Calu3 (cell line): ENCODE measurements at regions not wholly inside any gene's neighbourhood (a gene's known extent, or its start where the extent isn't known, plus 50 kb on each side); places are given as distances from the start of the nearest gene placed in this dataset.

Source experiments
- BruUV-seq: library from RNA; stranded (reverse); fragments of 400-500 nt; replicated peaks from 2 replicates; lab custom pipeline; 2021; lab: Mats Ljungman, UMichigan
- CTCF ChIA-PET: fragments of 300-600 bp; sonication (Branson Sonifier 250); formaldehyde crosslinking; loops from one replicate; lab custom pipeline; 2022; ENCODE audit warnings: antibody characterized with exemption; lab: Charles Lee
- DNase-seq: peaks from one replicate; pipeline ENCODE4 v3.0.0; 2022
- H3K27ac Mint-ChIP-seq: one replicate; pipeline ENCODE4 v1.8.0; 2022; ENCODE audit warnings: mixed read lengths; ENCODE audit not compliant: unreplicated experiment
- H3K27me3 Mint-ChIP-seq: one replicate; pipeline ENCODE4 v1.8.0; 2022; ENCODE audit warnings: mixed read lengths; ENCODE audit not compliant: unreplicated experiment
- H3K36me3 Mint-ChIP-seq: one replicate; pipeline ENCODE4 v1.8.0; 2022; ENCODE audit warnings: mild to moderate bottlenecking, moderate library complexity, mixed read lengths; ENCODE audit not compliant: insufficient read depth, unreplicated experiment
- H3K4me1 Mint-ChIP-seq: one replicate; pipeline ENCODE4 v1.8.0; 2022; ENCODE audit warnings: mild to moderate bottlenecking, low read depth, mixed read lengths; ENCODE audit not compliant: unreplicated experiment
- H3K4me3 Mint-ChIP-seq: one replicate; pipeline ENCODE4 v1.8.0; 2022; ENCODE audit warnings: mild to moderate bottlenecking, low read depth, moderate library complexity, mixed read lengths; ENCODE audit not compliant: unreplicated experiment
- H3K9me3 Mint-ChIP-seq: one replicate; pipeline ENCODE4 v1.8.0; 2022; ENCODE audit warnings: low read depth, mixed read lengths; ENCODE audit not compliant: unreplicated experiment
- intact Hi-C: fragments of 100-400 bp; cut with micrococcal nuclease; formaldehyde crosslinking; loops from one replicate; pipeline ENCODE4 v1.10.0; 2022; ENCODE audit not compliant: unreplicated experiment
- TF ChIP-seq, protein P1 (sequence below): fragments of 200-600 bp; IDR thresholded peaks from one replicate; pipeline ENCODE4 v1.8.0; 2022; ENCODE audit warnings: antibody characterized with exemption; ENCODE audit not compliant: unreplicated experiment

GRCh38 chr12:70106347-70106746 is 136.9 kb upstream of the CNOT2 start:
- TF ChIP-seq, protein P1, sequence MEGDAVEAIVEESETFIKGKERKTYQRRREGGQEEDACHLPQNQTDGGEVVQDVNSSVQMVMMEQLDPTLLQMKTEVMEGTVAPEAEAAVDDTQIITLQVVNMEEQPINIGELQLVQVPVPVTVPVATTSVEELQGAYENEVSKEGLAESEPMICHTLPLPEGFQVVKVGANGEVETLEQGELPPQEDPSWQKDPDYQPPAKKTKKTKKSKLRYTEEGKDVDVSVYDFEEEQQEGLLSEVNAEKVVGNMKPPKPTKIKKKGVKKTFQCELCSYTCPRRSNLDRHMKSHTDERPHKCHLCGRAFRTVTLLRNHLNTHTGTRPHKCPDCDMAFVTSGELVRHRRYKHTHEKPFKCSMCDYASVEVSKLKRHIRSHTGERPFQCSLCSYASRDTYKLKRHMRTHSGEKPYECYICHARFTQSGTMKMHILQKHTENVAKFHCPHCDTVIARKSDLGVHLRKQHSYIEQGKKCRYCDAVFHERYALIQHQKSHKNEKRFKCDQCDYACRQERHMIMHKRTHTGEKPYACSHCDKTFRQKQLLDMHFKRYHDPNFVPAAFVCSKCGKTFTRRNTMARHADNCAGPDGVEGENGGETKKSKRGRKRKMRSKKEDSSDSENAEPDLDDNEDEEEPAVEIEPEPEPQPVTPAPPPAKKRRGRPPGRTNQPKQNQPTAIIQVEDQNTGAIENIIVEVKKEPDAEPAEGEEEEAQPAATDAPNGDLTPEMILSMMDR, result no peak
- Mint-ChIP-seq H3K4me1 (no peaks in the 10 kb centered on the region), H3K4me3 (no peak overlapping the region), H3K27ac (no peak overlapping the region), H3K9me3 (peaks cover 2% of the 10 kb centered on the region), H3K27me3 (no peaks in the 10 kb centered on the region), H3K36me3 (no peaks in the 10 kb centered on the region)
- CTCF ChIA-PET, result no interaction called here
- no peak for DNase-seq
- intact Hi-C loops, result no loop called here
- BruUV-seq, result no TSS peak

- H3K27ac Mint-ChIP-seq, result no peak overlapping the region
- no peak for DNase-seq
- no peaks in the 10 kb centered on the region for H3K36me3 Mint-ChIP-seq
- TF ChIP-seq, protein P1, result no peak
- peaks cover 7% of the 10 kb centered on the region for H3K9me3 Mint-ChIP-seq
- intact Hi-C loops, result no loop called here
- no TSS peak for BruUV-seq
- H3K4me1 Mint-ChIP-seq, result no peaks in the 10 kb centered on the region
- no peaks in the 10 kb centered on the region for H3K27me3 Mint-ChIP-seq
- CTCF ChIA-PET, result no interaction called here
- no peak overlapping the region for H3K4me3 Mint-ChIP-seq
Observed at GRCh38 chr12:70110085-70110484, 133.1 kb upstream of the CNOT2 start.

DNA sequence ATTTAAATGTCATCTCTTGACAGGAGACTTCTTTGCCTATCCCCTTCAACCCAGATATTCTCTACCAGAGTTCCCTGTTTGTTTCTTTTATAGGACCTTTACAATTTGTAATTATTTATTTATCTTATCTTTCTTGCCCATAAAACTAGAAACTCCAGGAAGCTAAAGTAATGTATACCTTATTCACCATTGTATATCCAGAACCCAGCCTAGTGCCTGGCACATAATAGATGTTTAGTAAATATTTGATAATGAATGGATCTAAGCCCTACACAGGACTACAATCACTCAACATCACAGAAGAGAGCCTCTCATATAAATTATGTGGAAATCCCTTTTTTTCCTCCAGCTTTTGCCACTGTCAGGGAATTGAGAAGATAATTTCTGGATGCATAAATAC is 125.6 kb upstream of the CNOT2 start:
- CTCF ChIA-PET, result no interaction called here
- intact Hi-C loops, result no loop called here
- Mint-ChIP-seq H3K4me1 (peaks cover 11% of the 10 kb centered on the region), H3K36me3 (no peaks in the 10 kb centered on the region), H3K27me3 (no peaks in the 10 kb centered on the region), H3K9me3 (peaks cover 1% of the 10 kb centered on the region), H3K27ac (no peak overlapping the region), H3K4me3 (no peak overlapping the region)
- DNase-seq, result no peak
- TF ChIP-seq, protein P1, result no peak
- no TSS peak for BruUV-seq

GRCh38 chr12:70120970-70121369 is 122.3 kb upstream of the CNOT2 start:
- Mint-ChIP-seq H3K9me3 (no peaks in the 10 kb centered on the region), H3K36me3 (no peaks in the 10 kb centered on the region), H3K27ac (peak overlapping the region; percentile 37), H3K27me3 (no peaks in the 10 kb centered on the region), H3K4me3 (no peak overlapping the region), H3K4me1 (peaks cover 11% of the 10 kb centered on the region)
- BruUV-seq, result no TSS peak
- no peak for DNase-seq
- CTCF ChIA-PET, result no interaction called here
- TF ChIP-seq, protein P1, result no peak
- intact Hi-C loops, result no loop called here
